Trophoblast cell (in vitro differentiated cells and primary cell): ENCODE measurements at regions not wholly inside any gene's neighbourhood (a gene's known extent, or its start where the extent isn't known, plus 50 kb on each side); places are given as distances from the start of the nearest gene placed in this dataset.

Experiments used
- DNase-seq, 2 donors: peaks; one replicate each; pipeline ENCODE4 v3.0.0-alpha.2; 2016
- H2AFZ ChIP-seq: 2 replicates; pipeline ENCODE4 v1.6.1; 2013; ENCODE audit warnings: low read length, moderate library complexity, mild to moderate bottlenecking; ENCODE audit not compliant: insufficient read depth, poor library complexity
- H2AK5ac ChIP-seq: 2 replicates; pipeline ENCODE4 v1.6.1; 2013; ENCODE audit warnings: mild to moderate bottlenecking, low read length
- H2BK120ac ChIP-seq: 2 replicates; pipeline ENCODE4 v1.6.1; 2013; ENCODE audit warnings: low read length, mild to moderate bottlenecking, moderate library complexity; ENCODE audit not compliant: insufficient read depth, poor library complexity
- H2BK12ac ChIP-seq: 2 replicates; pipeline ENCODE4 v1.6.1; 2013; ENCODE audit warnings: mild to moderate bottlenecking, low read length, moderate library complexity
- H2BK5ac ChIP-seq: 2 replicates; pipeline ENCODE4 v1.6.1; 2013; ENCODE audit warnings: low read length, low read depth, moderate library complexity, mild to moderate bottlenecking; ENCODE audit not compliant: poor library complexity
- H3K14ac ChIP-seq: 2 replicates; pipeline ENCODE4 v1.6.1; 2013; ENCODE audit warnings: mild to moderate bottlenecking, low read length
- H3K18ac ChIP-seq: 2 replicates; pipeline ENCODE4 v1.6.1; 2013; ENCODE audit warnings: mild to moderate bottlenecking, low read length
- H3K23ac ChIP-seq: 2 replicates; pipeline ENCODE4 v1.6.1; 2013; ENCODE audit warnings: low read length
- H3K27ac ChIP-seq: 2 replicates; pipeline ENCODE4 v1.5.1; 2013; ENCODE audit warnings: low read depth, mild to moderate bottlenecking, inconsistent platforms, low read length, moderate library complexity
- H3K27me3 ChIP-seq: 2 replicates; pipeline ENCODE4 v1.6.1; 2013; ENCODE audit warnings: inconsistent platforms, mild to moderate bottlenecking, low read length, moderate library complexity; ENCODE audit not compliant: insufficient read depth
- H3K36me3 ChIP-seq, 2 experiments: 1 replicate in 1 of 2; 2 replicates in 1 of 2; pipeline ENCODE4 v1.6.1; 2013; ENCODE audit warnings: low read length in 2 of 2, mild to moderate bottlenecking in 2 of 2, moderate library complexity in 1 of 2; ENCODE audit not compliant: insufficient read depth in 2 of 2, control insufficient read depth in 1 of 2
- H3K4ac ChIP-seq: 2 replicates; pipeline ENCODE4 v1.6.1; 2013; ENCODE audit warnings: low read depth, mild to moderate bottlenecking, low read length, moderate library complexity
- H3K4me1 ChIP-seq, 2 experiments: 1 replicate in 1 of 2; 2 replicates in 1 of 2; pipeline ENCODE4 v1.6.1; 2013; ENCODE audit warnings: low read length in 2 of 2, mild to moderate bottlenecking in 2 of 2, moderate library complexity in 1 of 2; ENCODE audit not compliant: insufficient read depth in 2 of 2, control insufficient read depth in 1 of 2
- H3K4me2 ChIP-seq: 2 replicates; pipeline ENCODE4 v1.6.1; 2013; ENCODE audit warnings: inconsistent platforms, mild to moderate bottlenecking, low read length, moderate library complexity
- H3K4me3 ChIP-seq: 2 replicates; pipeline ENCODE4 v1.5.1; 2013; ENCODE audit warnings: mild to moderate bottlenecking, low read depth, low read length, inconsistent platforms
- H3K79me1 ChIP-seq: one replicate; pipeline ENCODE4 v1.6.1; 2013; ENCODE audit warnings: low read length
- H3K79me2 ChIP-seq: 2 replicates; pipeline ENCODE4 v1.6.1; 2013; ENCODE audit warnings: low read length, mild to moderate bottlenecking; ENCODE audit not compliant: control insufficient read depth, insufficient read depth, poor library complexity
- H3K9ac ChIP-seq: 2 replicates; pipeline ENCODE4 v1.6.1; 2013; ENCODE audit warnings: mild to moderate bottlenecking, low read length
- H3K9me3 ChIP-seq: 2 replicates; pipeline ENCODE4 v1.6.1; 2013; ENCODE audit warnings: low read depth, mild to moderate bottlenecking, control low read depth, inconsistent platforms, low read length; ENCODE audit not compliant: insufficient read depth
- H4K12ac ChIP-seq: 2 replicates; pipeline ENCODE4 v1.6.1; 2013; ENCODE audit warnings: low read depth, mild to moderate bottlenecking, low read length, moderate library complexity
- H4K8ac ChIP-seq: 2 replicates; pipeline ENCODE4 v1.6.1; 2013; ENCODE audit warnings: low read depth, mild to moderate bottlenecking, low read length, moderate library complexity
- H4K91ac ChIP-seq: one replicate; pipeline ENCODE4 v1.6.1; 2013; ENCODE audit warnings: low read depth, mild to moderate bottlenecking, low read length, moderate library complexity
- WGBS: extraction: QIAGEN DNeasy Blood & Tissue Kit; methylation state at CpG from one replicate; pipeline ENCODE4 v1.1.7; 2013; ENCODE audit warnings: missing lambda C conversion rate; ENCODE audit not compliant: insufficient read length, insufficient coverage; ENCODE audit errors: extremely low coverage; 5-methylcytosine and 5-hydroxymethylcytosine counted together

- Histone ChIP-seq H3K9ac (no peak overlapping the region), H3K4me3 (no peak overlapping the region), H4K91ac (no peak overlapping the region), H3K27ac (no peak overlapping the region), H3K36me3 (no peaks in the 10 kb centered on the region), H2BK120ac (no peak overlapping the region), H3K9me3 (no peaks in the 10 kb centered on the region), H3K79me2 (no peaks in the 10 kb centered on the region), H3K4me1 (no peaks in the 10 kb centered on the region), H2BK5ac (no peak overlapping the region), H3K18ac (no peak overlapping the region), H2AFZ (no peak overlapping the region), H2AK5ac (no peak overlapping the region), H4K12ac (no peak overlapping the region), H3K23ac (no peak overlapping the region), H3K4ac (no peak overlapping the region), H2BK12ac (no peak overlapping the region), H3K27me3 (no peaks in the 10 kb centered on the region), H3K14ac (no peak overlapping the region), H3K4me2 (no peak overlapping the region), H3K79me1 (no peaks in the 10 kb centered on the region), H4K8ac (no peak overlapping the region)
- no CpG with 5 or more reads among the region's 2 CpGs for WGBS
- no peak for DNase-seq
Observed at GRCh38 chr7:91336106-91336505, 71.9 kb downstream of the FZD1 start.

GRCh38 chr7:91338226-91339020 is 74.2 kb downstream of the FZD1 start:
- Histone ChIP-seq H3K36me3 (no peaks in the 10 kb centered on the region), H4K12ac (no peak overlapping the region), H3K4me2 (no peak overlapping the region), H2BK12ac (no peak overlapping the region), H4K91ac (no peak overlapping the region), H3K4me1 (no peaks in the 10 kb centered on the region), H3K27ac (no peak overlapping the region), H2BK120ac (no peak overlapping the region), H3K9ac (no peak overlapping the region), H4K8ac (no peak overlapping the region), H3K18ac (no peak overlapping the region), H3K4ac (no peak overlapping the region), H3K4me3 (no peak overlapping the region), H2AFZ (no peak overlapping the region), H3K9me3 (no peaks in the 10 kb centered on the region), H3K79me1 (no peaks in the 10 kb centered on the region), H3K14ac (no peak overlapping the region), H2BK5ac (no peak overlapping the region), H2AK5ac (no peak overlapping the region), H3K27me3 (no peaks in the 10 kb centered on the region), H3K23ac (no peak overlapping the region), H3K79me2 (no peaks in the 10 kb centered on the region)
- no peak for DNase-seq
- WGBS: no CpG with 5 or more reads among the region's 3 CpGs

GRCh38 chr7:91342346-91342745 is 78.1 kb downstream of the FZD1 start:
- no peak overlapping the region for H4K12ac ChIP-seq
- H3K4me3 ChIP-seq: no peak overlapping the region
- no CpG with 5 or more reads among the region's 9 CpGs for WGBS
- no peaks in the 10 kb centered on the region for H3K79me1 ChIP-seq
- H3K23ac ChIP-seq: no peak overlapping the region
- no peak overlapping the region for H3K4me2 ChIP-seq
- H3K4me1 ChIP-seq: no peaks in the 10 kb centered on the region
- no peak overlapping the region for H3K9ac ChIP-seq
- no peak overlapping the region for H2AK5ac ChIP-seq
- no peaks in the 10 kb centered on the region for H3K36me3 ChIP-seq
- no peak overlapping the region for H3K14ac ChIP-seq
- H2BK120ac ChIP-seq: no peak overlapping the region
- H3K79me2 ChIP-seq: no peaks in the 10 kb centered on the region
- H3K27me3 ChIP-seq: no peaks in the 10 kb centered on the region
- no peak for DNase-seq
- no peaks in the 10 kb centered on the region for H3K9me3 ChIP-seq
- H4K91ac ChIP-seq: no peak overlapping the region
- no peak overlapping the region for H3K27ac ChIP-seq
- H2BK5ac ChIP-seq: no peak overlapping the region
- H4K8ac ChIP-seq: no peak overlapping the region
- no peak overlapping the region for H2AFZ ChIP-seq
- no peak overlapping the region for H3K18ac ChIP-seq
- no peak overlapping the region for H2BK12ac ChIP-seq
- H3K4ac ChIP-seq: no peak overlapping the region

- no peak overlapping the region for H4K12ac ChIP-seq
- H2BK12ac ChIP-seq: no peak overlapping the region
- no peak overlapping the region for H2BK5ac ChIP-seq
- no peak overlapping the region for H3K23ac ChIP-seq
- peaks cover 2% of the 10 kb centered on the region for H3K9me3 ChIP-seq
- no peak overlapping the region for H3K4me2 ChIP-seq
- H3K4ac ChIP-seq: no peak overlapping the region
- no peak overlapping the region for H2BK120ac ChIP-seq
- no peaks in the 10 kb centered on the region for H3K79me1 ChIP-seq
- no peaks in the 10 kb centered on the region for H3K4me1 ChIP-seq
- no peak overlapping the region for H2AK5ac ChIP-seq
- no peaks in the 10 kb centered on the region for H3K36me3 ChIP-seq
- WGBS: no CpG with 5 or more reads among the region's 4 CpGs
- no peak overlapping the region for H3K9ac ChIP-seq
- H3K18ac ChIP-seq: no peak overlapping the region
- H3K4me3 ChIP-seq: no peak overlapping the region
- H3K79me2 ChIP-seq: no peaks in the 10 kb centered on the region
- H3K27ac ChIP-seq: no peak overlapping the region
- H4K8ac ChIP-seq: no peak overlapping the region
- no peaks in the 10 kb centered on the region for H3K27me3 ChIP-seq
- H3K14ac ChIP-seq: no peak overlapping the region
- no peak overlapping the region for H2AFZ ChIP-seq
- H4K91ac ChIP-seq: no peak overlapping the region
- no peak for DNase-seq
Observed at GRCh38 chr7:91343420-91343960, 79.3 kb downstream of the FZD1 start.
